Activated B cell treated with CpG ODN at 0.5 μM for 24 hours (primary cell): ENCODE measurements at regions not wholly inside any gene's neighbourhood (a gene's known extent, or its start where the extent isn't known, plus 50 kb on each side); places are given as distances from the start of the nearest gene placed in this dataset.

Experiments used
- ATAC-seq: fragments of 200-7000 bp; cut with Tn5 transposase; one replicate; pipeline ENCODE4 v1.10.0; 2021; ENCODE audit warnings: low read depth, mild to moderate bottlenecking, moderate library complexity
- CTCF ChIA-PET: fragments of 350-600 bp; sonication (Branson Sonifier 250); formaldehyde crosslinking; loops from one replicate; lab custom pipeline; 2021; ENCODE audit warnings: antibody characterized with exemption; lab: Charles Lee
- POLR2A ChIA-PET: fragments of 350-600 bp; sonication (Branson Sonifier 250); formaldehyde crosslinking; loops from one replicate; lab custom pipeline; 2021; ENCODE audit warnings: antibody characterized with exemption; lab: Charles Lee
- DNase-seq: peaks from one replicate; pipeline ENCODE4 v3.0.0; 2022
- H3K27ac Mint-ChIP-seq: one replicate; pipeline ENCODE4 v1.8.0; 2020; ENCODE audit warnings: mixed read lengths
- H3K27me3 Mint-ChIP-seq: one replicate; pipeline ENCODE4 v1.8.0; 2021; ENCODE audit warnings: mixed read lengths
- H3K36me3 Mint-ChIP-seq: one replicate; pipeline ENCODE4 v1.8.0; 2021; ENCODE audit warnings: low read depth, mixed read lengths
- H3K4me1 Mint-ChIP-seq: one replicate; pipeline ENCODE4 v1.8.0; 2021; ENCODE audit warnings: mixed read lengths
- H3K4me3 Mint-ChIP-seq: one replicate; pipeline ENCODE4 v1.8.0; 2020; ENCODE audit warnings: mild to moderate bottlenecking, mixed read lengths
- H3K9me3 Mint-ChIP-seq: one replicate; pipeline ENCODE4 v1.8.0; 2020; ENCODE audit warnings: mixed read lengths
- CTCF ChIP-seq: fragments of 200-600 bp; IDR thresholded peaks from one replicate; pipeline ENCODE4 v1.8.0; 2022; ENCODE audit warnings: antibody characterized with exemption, mild to moderate bottlenecking
- intact Hi-C: fragments of 100-400 bp; cut with micrococcal nuclease; formaldehyde crosslinking; loops from one replicate; pipeline ENCODE4 v1.15.1; 2024

GRCh38 chr15:66898656-66899386 is 166.6 kb upstream of the SMAD3 start:
- Mint-ChIP-seq H3K9me3 (no peaks in the 10 kb centered on the region), H3K27ac (no peak overlapping the region), H3K4me1 (peaks cover 11% of the 10 kb centered on the region), H3K36me3 (no peaks in the 10 kb centered on the region), H3K4me3 (no peak overlapping the region), H3K27me3 (peaks cover 2% of the 10 kb centered on the region)
- ChIA-PET CTCF (no interaction called here), POLR2A (no interaction called here)
- intact Hi-C loops: no loop called here
- TF ChIP-seq CTCF: no peak
- ATAC-seq (no peak), DNase-seq (no peak)

- intact Hi-C loops: no loop called here
- Mint-ChIP-seq H3K36me3 (no peaks in the 10 kb centered on the region), H3K27me3 (peaks cover 3% of the 10 kb centered on the region), H3K9me3 (no peaks in the 10 kb centered on the region), H3K4me1 (peaks cover 16% of the 10 kb centered on the region), H3K27ac (no peak overlapping the region), H3K4me3 (no peak overlapping the region)
- DNase-seq (no peak), ATAC-seq (no peak)
- TF ChIP-seq CTCF: no peak
- ChIA-PET CTCF (no interaction called here), POLR2A (interaction anchor here (0.7 kb wide), 1 partner anchor 93 kb away, joined by 3 read pairs; no protein-coding TSS in a partner anchor)
Measured at GRCh38 chr15:66899555-66900350, 165.6 kb upstream of the SMAD3 start.

GRCh38 chr15:66900586-66901310 is 164.7 kb upstream of the SMAD3 start:
- no peak for ATAC-seq
- DNase-seq: no peak
- CTCF ChIA-PET: no interaction called here
- H3K4me1 Mint-ChIP-seq: peaks cover 17% of the 10 kb centered on the region
- H3K9me3 Mint-ChIP-seq: no peaks in the 10 kb centered on the region
- H3K4me3 Mint-ChIP-seq: no peak overlapping the region
- H3K27me3 Mint-ChIP-seq: peaks cover 3% of the 10 kb centered on the region
- no peak overlapping the region for H3K27ac Mint-ChIP-seq
- intact Hi-C loops: no loop called here
- POLR2A ChIA-PET: interaction anchor here (0.7 kb wide), 1 partner anchor 94 kb away, joined by 3 read pairs; no protein-coding TSS in a partner anchor
- no peak for TF ChIP-seq CTCF
- no peaks in the 10 kb centered on the region for H3K36me3 Mint-ChIP-seq

- Mint-ChIP-seq H3K4me3 (no peak overlapping the region), H3K27me3 (peaks cover 3% of the 10 kb centered on the region), H3K4me1 (peaks cover 15% of the 10 kb centered on the region), H3K36me3 (no peaks in the 10 kb centered on the region), H3K27ac (no peak overlapping the region), H3K9me3 (no peaks in the 10 kb centered on the region)
- intact Hi-C loops: loop anchor here (2.0 kb wide), 1 partner anchor 39 kb away; no protein-coding TSS in a partner anchor
- DNase-seq (no peak), ATAC-seq (no peak)
- ChIA-PET CTCF (interaction anchor here (0.7 kb wide), 1 partner anchor 933 kb away, joined by 3 read pairs; no protein-coding TSS in a partner anchor), POLR2A (no interaction called here)
- no peak for TF ChIP-seq CTCF
Measured at GRCh38 chr15:66901336-66902100, 163.9 kb upstream of the SMAD3 start.
